Left lung (tissue), 4 donors: ENCODE measurements at regions not wholly inside any gene's neighbourhood (a gene's known extent, or its start where the extent isn't known, plus 50 kb on each side); places are given as distances from the start of the nearest gene placed in this dataset.

Experiments used
- ATAC-seq: fragments of 200-7000 bp; cut with Tn5 transposase; one replicate; pipeline ENCODE4 v1.9.1; 2020; ENCODE audit warnings: moderate library complexity
- DNase-seq, 4 donors: peaks; one replicate each; pipeline ENCODE4 v3.0.0-alpha.2; 2013 to 2020
- H3K27ac ChIP-seq, 2 donors: fragments of 200-600 bp; sonication (generic) in 1 of 2; one replicate each; pipeline versions ENCODE4 v1.5.0 to v1.8.0; 2020 to 2021
- H3K27me3 ChIP-seq, 2 donors: fragments of 200-600 bp; sonication (generic) in 1 of 2; one replicate each; pipeline versions ENCODE4 v1.5.0 to v1.8.0; 2020 to 2021
- H3K36me3 ChIP-seq, 2 donors: fragments of 200-600 bp; sonication (generic) in 1 of 2; one replicate each; pipeline versions ENCODE4 v1.5.0 to v1.8.0; 2020 to 2021
- H3K4me1 ChIP-seq, 2 donors: fragments of 200-600 bp; one replicate each; pipeline ENCODE4 v1.8.0; 2021
- H3K4me3 ChIP-seq, 2 donors: fragments of 200-600 bp; sonication (generic) in 1 of 2; one replicate each; pipeline versions ENCODE4 v1.5.0 to v1.8.0; 2020 to 2021; ENCODE audit warnings: mild to moderate bottlenecking in 1 of 2
- H3K9me3 ChIP-seq, 2 donors: fragments of 200-600 bp; sonication (generic) in 1 of 2; one replicate each; pipeline versions ENCODE4 v1.5.0 to v1.8.0; 2020 to 2021
- intact Hi-C, 2 donors: fragments of 100-400 bp; cut with DNase I; formaldehyde crosslinking; loops; one replicate each; pipeline versions ENCODE4 v1.11.2 to v1.14.2; 2022
- TF ChIP-seq, protein P1 (sequence below), 2 donors: fragments of 200-600 bp; sonication (generic) in 1 of 2; IDR thresholded peaks; one replicate each; pipeline versions ENCODE4 v1.5.0 to v1.8.0; 2021; ENCODE audit warnings: antibody characterized with exemption in 2 of 2
- donor health status: DM: no; HTN: yes; CAD: no.
- donor health status: DM: no; HTN: no; CAD: no.

- no peak overlapping the region for H3K4me3 ChIP-seq
- no peaks in the 10 kb centered on the region for H3K27me3 ChIP-seq
- H3K36me3 ChIP-seq: no peaks in the 10 kb centered on the region
- DNase-seq (no peak), ATAC-seq (no peak)
- H3K27ac ChIP-seq: no peak overlapping the region
- no peaks in the 10 kb centered on the region for H3K9me3 ChIP-seq
- H3K4me1 ChIP-seq: no peaks in the 10 kb centered on the region
- TF ChIP-seq, protein P1, sequence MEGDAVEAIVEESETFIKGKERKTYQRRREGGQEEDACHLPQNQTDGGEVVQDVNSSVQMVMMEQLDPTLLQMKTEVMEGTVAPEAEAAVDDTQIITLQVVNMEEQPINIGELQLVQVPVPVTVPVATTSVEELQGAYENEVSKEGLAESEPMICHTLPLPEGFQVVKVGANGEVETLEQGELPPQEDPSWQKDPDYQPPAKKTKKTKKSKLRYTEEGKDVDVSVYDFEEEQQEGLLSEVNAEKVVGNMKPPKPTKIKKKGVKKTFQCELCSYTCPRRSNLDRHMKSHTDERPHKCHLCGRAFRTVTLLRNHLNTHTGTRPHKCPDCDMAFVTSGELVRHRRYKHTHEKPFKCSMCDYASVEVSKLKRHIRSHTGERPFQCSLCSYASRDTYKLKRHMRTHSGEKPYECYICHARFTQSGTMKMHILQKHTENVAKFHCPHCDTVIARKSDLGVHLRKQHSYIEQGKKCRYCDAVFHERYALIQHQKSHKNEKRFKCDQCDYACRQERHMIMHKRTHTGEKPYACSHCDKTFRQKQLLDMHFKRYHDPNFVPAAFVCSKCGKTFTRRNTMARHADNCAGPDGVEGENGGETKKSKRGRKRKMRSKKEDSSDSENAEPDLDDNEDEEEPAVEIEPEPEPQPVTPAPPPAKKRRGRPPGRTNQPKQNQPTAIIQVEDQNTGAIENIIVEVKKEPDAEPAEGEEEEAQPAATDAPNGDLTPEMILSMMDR (IDR thresholded peaks at IDR 0.05): no peak
- intact Hi-C loops: no loop called here
These were observed 295.0 kb upstream of the NAV3 start for GRCh38 chr12:77535734-77536133.

GRCh38 chr12:77531912-77532311, 298.8 kb upstream of the NAV3 start:
- ATAC-seq: no peak
- intact Hi-C loops: no loop called here
- H3K27ac ChIP-seq: no peak overlapping the region

DNA sequence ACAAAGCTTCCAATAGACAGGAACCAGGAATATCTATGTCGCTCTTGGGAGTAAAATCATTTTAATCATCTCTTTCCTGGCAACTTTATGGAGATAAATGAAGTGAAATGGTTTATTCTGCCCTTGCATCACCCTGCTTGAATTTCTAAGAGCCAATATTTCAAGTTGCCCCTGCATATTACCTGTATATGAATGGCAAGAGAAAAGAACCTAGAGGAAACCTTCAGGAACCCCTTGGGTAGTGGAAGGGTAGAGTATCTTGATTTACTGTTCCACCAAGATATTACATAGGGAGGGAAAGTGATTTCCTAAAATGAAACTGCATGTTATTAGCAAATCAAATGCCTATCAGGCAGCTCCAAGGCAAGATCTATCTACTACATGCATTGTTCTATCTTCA, 308.4 kb upstream of the NAV3 start:
- no peak for DNase-seq

More at GRCh38 chr12:77531912-77532311, 298.8 kb upstream of the NAV3 start:
- no peak overlapping the region for H3K4me3 ChIP-seq
- DNase-seq: no peak
- H3K4me1 ChIP-seq: no peaks in the 10 kb centered on the region
- TF ChIP-seq, protein P1 (IDR thresholded peaks at IDR 0.05): no peak
- H3K36me3 ChIP-seq: no peaks in the 10 kb centered on the region
- no peaks in the 10 kb centered on the region for H3K27me3 ChIP-seq
- H3K9me3 ChIP-seq: peaks cover 0 to 19% of the 10 kb centered on the region in 2 donors

GRCh38 chr12:77521508-77522115, 309.1 kb upstream of the NAV3 start:
- intact Hi-C loops: loop anchor here in 1 of 2 donors (10.0 kb wide), 1 partner anchor 337 kb away; no protein-coding TSS in a partner anchor
- DNase-seq: no peak
- ATAC-seq: no peak

More for the DNA sequence above, 308.4 kb upstream of the NAV3 start:
- no peaks in the 10 kb centered on the region for H3K4me1 ChIP-seq
- no peak for ATAC-seq
- TF ChIP-seq, protein P1 (IDR thresholded peaks at IDR 0.05): no peak
- no peak overlapping the region for H3K4me3 ChIP-seq
- intact Hi-C loops: loop anchor here in 1 of 2 donors (10.0 kb wide), 1 partner anchor 337 kb away; no protein-coding TSS in a partner anchor
- H3K27ac ChIP-seq: no peak overlapping the region
- H3K27me3 ChIP-seq: no peaks in the 10 kb centered on the region
- H3K9me3 ChIP-seq: peaks cover 0 to 12% of the 10 kb centered on the region in 2 donors
- H3K36me3 ChIP-seq: no peaks in the 10 kb centered on the region

DNA sequence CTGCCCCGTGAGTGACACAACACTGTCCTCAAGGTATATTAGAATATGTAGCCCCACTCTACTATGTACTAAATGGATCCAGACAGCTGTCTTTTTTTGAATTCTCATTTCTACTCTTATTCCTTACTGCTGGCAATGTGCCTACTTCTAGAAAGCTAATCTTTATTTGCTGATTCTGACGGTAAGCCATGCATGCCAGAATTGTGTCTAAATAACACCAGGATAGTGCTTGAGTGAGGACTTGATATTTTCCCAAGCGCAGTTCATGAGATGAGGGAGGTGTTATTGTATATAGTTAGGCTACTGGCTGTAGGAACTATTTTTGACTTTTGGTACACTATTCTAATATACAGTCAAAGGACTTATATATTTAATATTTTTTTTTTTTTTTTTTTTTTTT, 316.2 kb upstream of the NAV3 start:
- TF ChIP-seq, protein P1 (IDR thresholded peaks at IDR 0.05): no peak
- DNase-seq (peak in 2 of 4 donors; percentile 28 to 51), ATAC-seq (no peak)
- Histone ChIP-seq H3K4me1 (no peaks in the 10 kb centered on the region), H3K27ac (no peak overlapping the region), H3K4me3 (no peak overlapping the region), H3K27me3 (no peaks in the 10 kb centered on the region), H3K36me3 (no peaks in the 10 kb centered on the region), H3K9me3 (no peaks in the 10 kb centered on the region)
- intact Hi-C loops: no loop called here

More at GRCh38 chr12:77521508-77522115, 309.1 kb upstream of the NAV3 start:
- no peaks in the 10 kb centered on the region for H3K36me3 ChIP-seq
- no peak overlapping the region for H3K27ac ChIP-seq
- peaks cover 0 to 9% of the 10 kb centered on the region in 2 donors for H3K9me3 ChIP-seq
- H3K4me1 ChIP-seq: no peaks in the 10 kb centered on the region
- H3K27me3 ChIP-seq: no peaks in the 10 kb centered on the region
- no peak overlapping the region for H3K4me3 ChIP-seq
- TF ChIP-seq, protein P1 (IDR thresholded peaks at IDR 0.05): no peak
